Chondrocyte (in vitro differentiated cells): ENCODE measurements at regions not wholly inside any gene's neighbourhood (a gene's known extent, or its start where the extent isn't known, plus 50 kb on each side); places are given as distances from the start of the nearest gene placed in this dataset.

ENCODE experiments used
- DNase-seq: peaks from one replicate; pipeline ENCODE4 v3.0.0; 2021; ENCODE audit warnings: mixed read lengths, low spot score
- H3K27ac Mint-ChIP-seq: one replicate; pipeline ENCODE4 v1.8.0; 2021; ENCODE audit warnings: mild to moderate bottlenecking, moderate library complexity, mixed read lengths; ENCODE audit not compliant: unreplicated experiment
- H3K27me3 Mint-ChIP-seq: 2 replicates; pipeline ENCODE4 v1.8.0; 2021; ENCODE audit warnings: low read depth, mixed read lengths
- H3K36me3 Mint-ChIP-seq: 2 replicates; pipeline ENCODE4 v1.8.0; 2021; ENCODE audit warnings: low read depth, mixed read lengths
- H3K4me1 Mint-ChIP-seq: 2 replicates; pipeline ENCODE4 v1.8.0; 2021; ENCODE audit warnings: low read depth, mild to moderate bottlenecking, mixed read lengths
- H3K4me3 Mint-ChIP-seq: one replicate; pipeline ENCODE4 v1.8.0; 2021; ENCODE audit warnings: mild to moderate bottlenecking, moderate library complexity, mixed read lengths; ENCODE audit not compliant: unreplicated experiment
- H3K9me3 Mint-ChIP-seq: 2 replicates; pipeline ENCODE4 v1.8.0; 2021; ENCODE audit warnings: low read depth, mixed read lengths
- CTCF ChIP-seq: fragments of 200-600 bp; sonication (generic); IDR thresholded peaks from 2 replicates; pipeline ENCODE4 v1.5.0; 2021; ENCODE audit warnings: antibody characterized with exemption, mild to moderate bottlenecking, moderate library complexity

DNA sequence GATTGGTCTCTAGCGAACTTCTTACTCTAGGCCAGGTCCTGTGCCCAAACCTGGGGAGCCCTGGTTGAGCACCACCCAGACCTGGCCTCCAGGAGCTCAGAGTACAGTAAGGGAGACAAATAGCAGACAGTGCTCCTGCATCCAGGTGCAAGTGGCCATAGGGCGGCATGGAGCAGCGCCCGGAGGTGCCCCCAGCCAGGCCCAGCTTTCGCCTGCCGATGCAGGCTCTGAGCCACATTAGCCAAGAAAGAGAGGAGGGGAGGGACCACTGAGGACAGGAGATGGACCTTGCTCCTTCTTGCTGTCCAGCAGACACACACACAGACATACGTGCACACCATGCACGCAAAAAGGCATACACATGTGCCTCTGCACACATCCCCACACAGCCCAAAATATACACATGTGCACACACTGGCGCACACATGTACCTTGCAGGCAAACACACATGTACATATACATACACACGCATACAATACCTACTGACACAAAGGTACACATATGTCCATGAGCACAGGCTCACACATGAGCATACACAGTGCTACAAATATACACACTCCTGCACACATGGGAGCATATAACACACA is 68.7 kb upstream of the FGF3 start:
- no peaks in the 10 kb centered on the region for H3K4me1 Mint-ChIP-seq
- no peaks in the 10 kb centered on the region for H3K36me3 Mint-ChIP-seq
- H3K4me3 Mint-ChIP-seq: no peak overlapping the region
- peaks cover 43% of the 10 kb centered on the region for H3K27me3 Mint-ChIP-seq
- H3K27ac Mint-ChIP-seq: no peak overlapping the region
- no peak for TF ChIP-seq CTCF
- H3K9me3 Mint-ChIP-seq: no peaks in the 10 kb centered on the region
- DNase-seq: peak; percentile 53

GRCh38 chr11:69888483-69889181 is 69.4 kb upstream of the FGF3 start:
- Mint-ChIP-seq H3K4me3 (no peak overlapping the region), H3K27ac (no peak overlapping the region), H3K4me1 (no peaks in the 10 kb centered on the region), H3K9me3 (no peaks in the 10 kb centered on the region), H3K27me3 (peaks cover 43% of the 10 kb centered on the region), H3K36me3 (no peaks in the 10 kb centered on the region)
- peak; percentile 63 for DNase-seq
- peak; percentile 97 for TF ChIP-seq CTCF

- Mint-ChIP-seq H3K9me3 (no peaks in the 10 kb centered on the region), H3K36me3 (no peaks in the 10 kb centered on the region), H3K4me3 (no peak overlapping the region), H3K27ac (no peak overlapping the region), H3K27me3 (peaks cover 53% of the 10 kb centered on the region), H3K4me1 (no peaks in the 10 kb centered on the region)
- TF ChIP-seq CTCF: no peak
- peak; percentile 22 for DNase-seq
Observed at GRCh38 chr11:69889400-69890318, 70.4 kb upstream of the FGF3 start.

- Mint-ChIP-seq H3K4me1 (no peaks in the 10 kb centered on the region), H3K27ac (no peak overlapping the region), H3K36me3 (no peaks in the 10 kb centered on the region), H3K27me3 (peaks cover 56% of the 10 kb centered on the region), H3K4me3 (no peak overlapping the region), H3K9me3 (no peaks in the 10 kb centered on the region)
- TF ChIP-seq CTCF: no peak
- peak; percentile 50 for DNase-seq
Observed at GRCh38 chr11:69890476-69890875, 71.3 kb upstream of the FGF3 start.
